ENCODE measurements at regions not wholly inside any gene's neighbourhood (a gene's known extent, or its start where the extent isn't known, plus 50 kb on each side); places are given as distances from the start of the nearest gene placed in this dataset.

DNA sequence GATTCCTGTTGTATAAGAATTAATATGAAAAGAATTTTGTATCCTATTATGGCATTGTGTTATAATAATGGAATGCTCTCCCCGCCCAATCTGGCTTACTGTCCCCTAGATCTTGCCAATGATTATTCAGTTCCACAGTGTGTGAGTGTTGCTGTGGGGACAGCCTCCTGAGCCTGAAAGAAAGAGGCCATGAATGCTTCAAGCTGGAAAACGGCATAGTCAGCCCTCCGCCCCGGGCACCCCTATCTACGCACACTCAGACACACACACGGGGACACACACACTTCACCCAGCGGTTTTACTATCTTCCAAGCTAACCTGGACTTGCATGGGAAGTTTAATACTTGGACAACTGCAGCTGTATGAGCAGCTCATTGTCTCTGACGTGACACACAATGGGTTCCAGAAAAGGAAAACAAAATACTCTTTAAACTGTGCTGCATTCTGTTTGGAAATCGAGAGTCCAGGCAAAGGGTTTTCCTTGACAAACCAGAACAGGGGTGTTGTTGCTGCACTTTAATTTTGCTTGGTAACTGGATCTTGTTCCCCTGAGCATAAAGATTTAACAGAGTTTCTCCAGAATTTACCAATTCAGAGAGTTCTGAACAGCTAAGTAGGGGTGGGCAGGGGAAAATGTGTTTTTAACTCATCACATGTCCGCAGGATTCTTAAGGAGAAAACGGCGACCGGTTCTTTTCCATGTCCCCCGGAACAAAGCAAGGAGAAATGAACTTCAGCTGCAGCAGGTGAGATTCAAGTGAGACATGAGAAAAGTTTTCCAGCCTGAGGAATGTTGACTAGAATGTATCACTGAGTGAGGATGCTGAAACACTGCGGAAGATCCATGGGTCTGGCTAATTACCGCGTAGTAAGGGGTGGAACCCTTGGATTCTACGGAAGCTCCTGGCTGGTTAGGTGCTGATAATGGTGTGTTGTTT lies 472.9 kb downstream of the FOXO1 start:
- ChIA-PET CTCF (no interaction called here), POLR2A (no interaction called here)
- TF ChIP-seq, protein P1, sequence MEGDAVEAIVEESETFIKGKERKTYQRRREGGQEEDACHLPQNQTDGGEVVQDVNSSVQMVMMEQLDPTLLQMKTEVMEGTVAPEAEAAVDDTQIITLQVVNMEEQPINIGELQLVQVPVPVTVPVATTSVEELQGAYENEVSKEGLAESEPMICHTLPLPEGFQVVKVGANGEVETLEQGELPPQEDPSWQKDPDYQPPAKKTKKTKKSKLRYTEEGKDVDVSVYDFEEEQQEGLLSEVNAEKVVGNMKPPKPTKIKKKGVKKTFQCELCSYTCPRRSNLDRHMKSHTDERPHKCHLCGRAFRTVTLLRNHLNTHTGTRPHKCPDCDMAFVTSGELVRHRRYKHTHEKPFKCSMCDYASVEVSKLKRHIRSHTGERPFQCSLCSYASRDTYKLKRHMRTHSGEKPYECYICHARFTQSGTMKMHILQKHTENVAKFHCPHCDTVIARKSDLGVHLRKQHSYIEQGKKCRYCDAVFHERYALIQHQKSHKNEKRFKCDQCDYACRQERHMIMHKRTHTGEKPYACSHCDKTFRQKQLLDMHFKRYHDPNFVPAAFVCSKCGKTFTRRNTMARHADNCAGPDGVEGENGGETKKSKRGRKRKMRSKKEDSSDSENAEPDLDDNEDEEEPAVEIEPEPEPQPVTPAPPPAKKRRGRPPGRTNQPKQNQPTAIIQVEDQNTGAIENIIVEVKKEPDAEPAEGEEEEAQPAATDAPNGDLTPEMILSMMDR (IDR thresholded peaks at IDR 0.05; ENCODE audit: insufficient read depth, low read length, missing control alignments): no peak
- DNase-seq (ENCODE audit: low read depth, low spot score): no peak
- no peak overlapping the region for H3K4me3 ChIP-seq (ENCODE audit: low read depth, low read length)

DNA sequence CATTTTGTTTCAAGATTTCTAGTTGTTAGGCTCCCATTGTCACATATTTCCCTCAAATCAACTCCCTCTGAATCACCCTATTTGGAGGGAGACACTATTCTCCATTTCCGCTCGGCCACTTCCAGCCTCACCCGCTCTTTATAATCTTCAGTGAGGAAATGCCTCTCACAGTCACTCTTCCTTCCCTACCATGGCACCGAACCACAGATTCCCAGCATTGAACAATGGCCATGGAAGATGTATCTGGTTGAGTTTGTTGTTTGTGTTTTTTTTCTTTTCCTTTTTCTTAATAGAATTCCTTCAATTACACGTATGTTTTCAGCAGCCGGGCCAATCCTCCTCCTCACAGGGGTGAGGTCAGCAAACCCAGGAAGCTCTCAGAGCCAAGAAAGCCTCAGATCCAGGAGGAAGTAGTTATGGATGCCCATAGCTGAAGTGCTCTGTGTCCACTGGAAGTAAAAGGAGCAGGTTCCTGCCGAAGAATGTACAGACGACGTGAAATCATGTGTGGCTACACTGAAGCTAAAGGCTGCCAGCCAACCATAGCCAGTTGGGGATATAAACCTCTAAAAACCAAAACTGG lies 472.1 kb downstream of the FOXO1 start:
- ChIA-PET POLR2A (no interaction called here), CTCF (no interaction called here)
- no peak for DNase-seq (ENCODE audit: low read depth, low spot score)
- no peak overlapping the region for H3K4me3 ChIP-seq (ENCODE audit: low read depth, low read length)
- TF ChIP-seq, protein P1 (IDR thresholded peaks at IDR 0.05; ENCODE audit: insufficient read depth, low read length, missing control alignments): no peak

DNA sequence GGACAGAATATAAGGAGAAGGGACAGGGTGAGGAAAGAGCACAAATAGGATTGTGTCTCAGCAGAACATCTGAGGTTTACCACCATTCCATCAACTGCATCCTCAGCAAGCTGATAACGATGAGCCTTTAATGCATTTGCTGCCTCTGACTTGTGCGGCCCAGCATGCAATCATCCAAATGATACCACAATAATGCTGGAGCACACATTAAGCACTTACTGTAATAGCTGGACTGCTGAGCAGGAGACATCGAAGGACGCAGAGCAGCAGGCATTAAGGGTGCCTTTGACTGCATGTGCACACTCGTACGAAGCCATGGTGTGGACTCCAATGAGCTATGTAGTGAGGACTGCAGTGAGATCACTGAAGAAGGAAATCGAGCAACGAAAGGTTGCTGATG lies 469.4 kb downstream of the FOXO1 start:
- TF ChIP-seq, protein P1 (IDR thresholded peaks at IDR 0.05; ENCODE audit: insufficient read depth, low read length, missing control alignments): no peak
- ChIA-PET POLR2A (no interaction called here), CTCF (no interaction called here)
- H3K4me3 ChIP-seq (ENCODE audit: low read depth, low read length): no peak overlapping the region
- no peak for DNase-seq (ENCODE audit: low read depth, low spot score)

DNA sequence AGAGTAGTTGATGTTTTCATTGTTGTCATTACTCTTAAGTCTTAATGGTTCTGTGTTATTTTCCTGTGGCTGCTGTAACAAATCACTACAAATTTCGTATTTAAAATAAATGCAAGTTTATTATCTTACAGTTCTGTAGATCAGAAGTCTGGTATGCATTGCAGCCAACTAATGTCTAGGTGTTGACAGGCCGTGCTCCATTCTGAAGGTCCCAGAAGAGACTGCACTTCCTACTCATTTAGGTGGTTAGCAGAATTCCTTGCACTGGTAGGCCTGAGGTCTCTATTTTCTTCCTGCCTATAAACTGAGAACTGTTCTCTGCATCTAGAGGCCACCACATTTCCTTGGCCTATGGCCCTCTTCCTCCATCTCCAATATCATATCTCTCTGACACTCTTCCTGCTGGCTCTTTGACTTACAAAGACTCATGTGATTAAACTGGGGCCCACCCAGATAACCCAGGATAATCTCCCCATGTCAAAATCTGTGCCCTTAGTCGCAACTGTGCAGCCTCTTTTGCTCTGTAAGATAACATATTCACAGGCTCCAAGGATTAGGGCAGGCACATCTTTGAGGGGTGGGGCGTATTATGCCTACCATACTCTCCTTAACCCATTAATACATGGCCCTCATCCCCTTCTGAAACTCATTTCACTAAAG lies 468.4 kb downstream of the FOXO1 start:
- POLR2A ChIA-PET: no interaction called here
- TF ChIP-seq, protein P1 (IDR thresholded peaks at IDR 0.05; ENCODE audit: insufficient read depth, low read length, missing control alignments): no peak
- no peak for DNase-seq (ENCODE audit: low read depth, low spot score)
- H3K4me3 ChIP-seq (ENCODE audit: low read depth, low read length): no peak overlapping the region
- CTCF ChIA-PET: no interaction called here

DNA sequence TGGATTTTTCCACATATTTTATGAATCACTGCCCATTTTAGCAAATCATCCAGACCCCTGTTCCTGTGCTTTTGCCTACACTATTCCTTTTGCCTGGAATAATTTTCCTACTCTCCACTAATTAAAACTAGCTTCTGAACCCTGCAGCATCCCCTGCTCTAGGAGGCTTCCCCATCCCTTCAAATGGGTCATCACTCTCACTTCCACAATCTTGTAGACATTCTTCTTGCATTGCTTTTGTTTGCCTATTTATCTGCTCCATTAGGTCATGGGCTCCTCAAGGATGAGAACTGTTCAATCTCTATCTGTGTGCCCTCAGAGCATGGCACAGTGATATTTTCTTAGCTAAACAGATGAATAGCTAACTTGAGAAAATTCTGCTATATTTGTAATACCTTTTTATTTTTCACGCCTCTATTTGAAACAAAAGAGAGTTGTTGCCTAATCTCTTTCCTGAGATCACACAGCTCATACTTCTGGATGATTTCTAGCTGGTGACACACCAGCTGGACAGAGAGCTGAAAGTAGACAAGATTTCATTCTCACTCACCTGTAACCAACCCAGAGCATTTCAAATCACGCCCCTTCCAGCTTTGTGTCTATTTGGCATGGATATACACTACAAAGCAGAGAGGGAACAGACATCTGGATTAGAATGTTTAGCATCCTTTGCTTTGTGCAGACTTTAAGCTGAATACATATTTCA lies 466.0 kb downstream of the FOXO1 start:
- H3K4me3 ChIP-seq (ENCODE audit: low read depth, low read length): no peak overlapping the region
- POLR2A ChIA-PET: no interaction called here
- CTCF ChIA-PET: interaction anchor here (1.0 kb wide), 1 partner anchor 12 kb away, joined by 3 read pairs; no protein-coding TSS in a partner anchor
- TF ChIP-seq, protein P1 (IDR thresholded peaks at IDR 0.05; ENCODE audit: insufficient read depth, low read length, missing control alignments): no peak
- DNase-seq (ENCODE audit: low read depth, low spot score): no peak
